Caco-2 (cell line): ENCODE measurements at regions not wholly inside any gene's neighbourhood (a gene's known extent, or its start where the extent isn't known, plus 50 kb on each side); places are given as distances from the start of the nearest gene placed in this dataset.

Experiments used
- BruUV-seq: library from RNA; stranded (reverse); fragments of 400-500 nt; replicated peaks from 2 replicates; lab custom pipeline; 2021; lab: Mats Ljungman, UMichigan
- CTCF ChIA-PET: fragments of 300-600 bp; sonication (Branson Sonifier 250); formaldehyde crosslinking; loops from one replicate; lab custom pipeline; 2022; ENCODE audit warnings: antibody characterized with exemption; lab: Charles Lee
- POLR2A ChIA-PET: fragments of 300-600 bp; sonication (Branson Sonifier 250); formaldehyde crosslinking; loops from one replicate; lab custom pipeline; 2022; ENCODE audit warnings: antibody characterized with exemption; lab: Charles Lee
- DNase-seq, 2 experiments: peaks; one replicate each; pipeline versions ENCODE4 v3.0.0 to v3.0.0-alpha.2; 2020 to 2022
- H3K27me3 ChIP-seq: replicated peaks from 2 replicates; pipeline ENCODE4 v1.6.0; 2011; ENCODE audit warnings: low read length; ENCODE audit not compliant: control insufficient read depth, insufficient read depth
- H3K36me3 ChIP-seq: 2 replicates; pipeline ENCODE4 v1.5.1; 2011; ENCODE audit warnings: low read length; ENCODE audit not compliant: control insufficient read depth, insufficient read depth
- H3K4me1 ChIP-seq: fragments of 250-450 bp; sonication (Bioruptor Pico); 2 replicates; pipeline ENCODE4 v1.5.1; 2020; ENCODE audit warnings: mild to moderate bottlenecking
- H3K4me3 ChIP-seq: 2 replicates; pipeline ENCODE4 v1.5.1; 2011; ENCODE audit warnings: low read depth, mild to moderate bottlenecking, control low read depth, low read length
- H3K9me3 ChIP-seq: fragments of 250-450 bp; sonication (Bioruptor Pico); 2 replicates; pipeline ENCODE4 v1.5.1; 2020; ENCODE audit warnings: mild to moderate bottlenecking, moderate library complexity
- H3K27ac Mint-ChIP-seq: one replicate; pipeline ENCODE4 v1.8.0; 2022; ENCODE audit warnings: mixed read lengths; ENCODE audit not compliant: unreplicated experiment
- H3K27me3 Mint-ChIP-seq: one replicate; pipeline ENCODE4 v1.8.0; 2022; ENCODE audit warnings: mixed read lengths; ENCODE audit not compliant: insufficient read depth, unreplicated experiment
- H3K36me3 Mint-ChIP-seq: one replicate; pipeline ENCODE4 v1.8.0; 2022; ENCODE audit warnings: mild to moderate bottlenecking, mixed read lengths; ENCODE audit not compliant: insufficient read depth, unreplicated experiment
- H3K4me1 Mint-ChIP-seq: one replicate; pipeline ENCODE4 v1.8.0; 2022; ENCODE audit warnings: low read depth, mixed read lengths; ENCODE audit not compliant: unreplicated experiment
- H3K4me3 Mint-ChIP-seq: one replicate; pipeline ENCODE4 v1.8.0; 2022; ENCODE audit warnings: mild to moderate bottlenecking, moderate library complexity, mixed read lengths; ENCODE audit not compliant: unreplicated experiment
- H3K9me3 Mint-ChIP-seq: one replicate; pipeline ENCODE4 v1.8.0; 2022; ENCODE audit warnings: mixed read lengths; ENCODE audit not compliant: unreplicated experiment
- CTCF ChIP-seq, 2 experiments: fragments of 200-600 bp in 1 of 2; IDR thresholded peaks; 1 replicate in 1 of 2; 2 replicates in 1 of 2; pipeline versions ENCODE4 v1.5.1 to v1.8.0; 2011 to 2022; ENCODE audit warnings: antibody characterized with exemption in 1 of 2, control low read depth in 1 of 2, inconsistent platforms in 1 of 2, low read depth in 1 of 2, low read length in 1 of 2, mild to moderate bottlenecking in 1 of 2, moderate library complexity in 1 of 2; ENCODE audit not compliant: insufficient read depth in 1 of 2, severe bottlenecking in 1 of 2, unreplicated experiment in 1 of 2
- intact Hi-C: fragments of 100-400 bp; cut with micrococcal nuclease; formaldehyde crosslinking; loops from one replicate; pipeline ENCODE4 v1.10.0; 2022; ENCODE audit not compliant: unreplicated experiment

GRCh38 chr22:47355388-47355725, 592.9 kb downstream of the TBC1D22A start:
- no peaks in the 10 kb centered on the region; the same call in 1 of the 2 replicates for H3K27me3 ChIP-seq
- no peaks in the 10 kb centered on the region for H3K36me3 ChIP-seq
- Mint-ChIP-seq H3K9me3 (no peaks in the 10 kb centered on the region), H3K4me3 (no peak overlapping the region), H3K4me1 (no peaks in the 10 kb centered on the region), H3K36me3 (no peaks in the 10 kb centered on the region), H3K27ac (no peak overlapping the region), H3K27me3 (peaks cover 7% of the 10 kb centered on the region)
- ChIA-PET CTCF (no interaction called here), POLR2A (no interaction called here)
- no TSS peak for BruUV-seq
- intact Hi-C loops: no loop called here
- no peak for TF ChIP-seq CTCF (IDR thresholded peaks at IDR 0.05; ENCODE audit: insufficient read depth in 1 of 2, low read depth in 1 of 2, low read length in 1 of 2, severe bottlenecking in 1 of 2, unreplicated experiment in 1 of 2)
- no peak overlapping the region for H3K4me3 ChIP-seq
- DNase-seq: no peak
- no peaks in the 10 kb centered on the region for H3K4me1 ChIP-seq
- no peaks in the 10 kb centered on the region for H3K9me3 ChIP-seq

GRCh38 chr22:47354668-47355387, 592.4 kb downstream of the TBC1D22A start:
- Histone ChIP-seq H3K36me3 (no peaks in the 10 kb centered on the region), H3K27me3 (no peaks in the 10 kb centered on the region; the same call in 1 of the 2 replicates), H3K9me3 (no peaks in the 10 kb centered on the region), H3K4me3 (no peak overlapping the region), H3K4me1 (no peaks in the 10 kb centered on the region)
- H3K9me3 Mint-ChIP-seq: no peaks in the 10 kb centered on the region
- BruUV-seq: no TSS peak
- POLR2A ChIA-PET: no interaction called here
- TF ChIP-seq CTCF (IDR thresholded peaks at IDR 0.05; ENCODE audit: insufficient read depth in 1 of 2, low read depth in 1 of 2, low read length in 1 of 2, severe bottlenecking in 1 of 2, unreplicated experiment in 1 of 2): no peak
- intact Hi-C loops: no loop called here
- no peak overlapping the region for H3K27ac Mint-ChIP-seq
- no peaks in the 10 kb centered on the region for H3K36me3 Mint-ChIP-seq
- no peaks in the 10 kb centered on the region for H3K4me1 Mint-ChIP-seq
- H3K27me3 Mint-ChIP-seq: peaks cover 9% of the 10 kb centered on the region
- DNase-seq: no peak
- CTCF ChIA-PET: no interaction called here
- no peak overlapping the region for H3K4me3 Mint-ChIP-seq

- no peaks in the 10 kb centered on the region for H3K9me3 Mint-ChIP-seq
- H3K4me3 Mint-ChIP-seq: no peak overlapping the region
- H3K4me1 Mint-ChIP-seq: no peaks in the 10 kb centered on the region
- no TSS peak for BruUV-seq
- H3K27me3 ChIP-seq: no peaks in the 10 kb centered on the region; the same call in 1 of the 2 replicates
- no peak overlapping the region for H3K27ac Mint-ChIP-seq
- no peaks in the 10 kb centered on the region for H3K36me3 Mint-ChIP-seq
- intact Hi-C loops: no loop called here
- no peak for DNase-seq
- no peak for TF ChIP-seq CTCF (IDR thresholded peaks at IDR 0.05; ENCODE audit: insufficient read depth in 1 of 2, low read depth in 1 of 2, low read length in 1 of 2, severe bottlenecking in 1 of 2, unreplicated experiment in 1 of 2)
- peaks cover 16% of the 10 kb centered on the region for H3K27me3 Mint-ChIP-seq
- H3K4me1 ChIP-seq: no peaks in the 10 kb centered on the region
- H3K4me3 ChIP-seq: no peak overlapping the region
- ChIA-PET POLR2A (no interaction called here), CTCF (no interaction called here)
- H3K36me3 ChIP-seq: no peaks in the 10 kb centered on the region
- no peaks in the 10 kb centered on the region for H3K9me3 ChIP-seq
These were observed 590.7 kb downstream of the TBC1D22A start for GRCh38 chr22:47352920-47353700.
